ENCODE measurements at regions not wholly inside any gene's neighbourhood (a gene's known extent, or its start where the extent isn't known, plus 50 kb on each side); places are given as distances from the start of the nearest gene placed in this dataset.

DNA sequence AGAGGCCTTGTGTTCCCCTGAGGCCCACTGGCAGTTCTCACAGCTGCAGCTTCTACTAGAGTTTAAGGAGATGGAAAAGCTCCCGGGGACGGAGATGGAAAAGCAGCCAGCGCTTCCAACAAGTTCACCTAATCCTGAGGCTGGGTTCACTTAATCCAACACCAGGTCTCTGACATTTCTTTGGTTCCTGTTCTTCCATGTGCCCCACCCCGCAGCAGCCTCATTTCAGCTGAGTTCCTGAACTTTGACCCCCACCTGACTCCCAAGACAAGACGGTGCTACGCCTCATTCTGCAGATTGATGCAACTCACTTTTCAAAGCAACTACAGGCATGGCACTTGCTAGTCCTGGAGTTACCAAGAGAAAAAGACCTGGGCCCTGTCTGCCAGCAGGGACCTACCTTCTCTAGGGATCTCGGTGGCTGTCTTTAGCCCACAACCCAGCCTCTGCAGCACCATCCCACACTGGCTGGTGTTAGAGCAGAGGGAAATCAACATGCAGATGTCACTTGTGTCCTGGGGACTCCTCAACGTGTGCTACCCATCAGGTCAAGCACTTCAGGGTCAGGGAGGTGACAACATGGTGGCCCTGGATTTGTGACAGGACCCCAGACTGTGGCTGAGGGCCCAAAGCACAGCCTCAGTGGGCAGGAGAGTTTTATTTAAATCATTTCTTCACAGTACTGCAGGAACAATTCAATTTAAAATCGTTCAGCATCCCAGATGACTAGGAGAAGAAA lies 406.1 kb downstream of the VPS13C start:
- no peaks in the 10 kb centered on the region for H3K27me3 ChIP-seq (ENCODE audit: control insufficient read depth, insufficient read depth, low read length)
- H3K56ac ChIP-seq (ENCODE audit: extremely low read depth, insufficient read depth, low read length): no peak overlapping the region
- no peak overlapping the region for H3K4me2 ChIP-seq (ENCODE audit: low read depth, low read length)
- H3K4ac ChIP-seq (ENCODE audit: low read depth, low read length): no peak overlapping the region
- no peak overlapping the region for H4K5ac ChIP-seq (ENCODE audit: low read depth, low read length)
- H4K8ac ChIP-seq (ENCODE audit: low read depth in 2 of 2, low read length in 2 of 2): no peak overlapping the region
- no peak overlapping the region for H3K4me3 ChIP-seq (ENCODE audit: insufficient read depth, low read depth, low read length)
- no peak overlapping the region for H2AK5ac ChIP-seq (ENCODE audit: low read depth, low read length)
- BruUV-seq (replicated peaks): no TSS peak
- H3K79me1 ChIP-seq (ENCODE audit: low read depth in 1 of 2, low read length in 2 of 2): no peaks in the 10 kb centered on the region
- H3K18ac ChIP-seq (ENCODE audit: low read depth, low read length): no peak overlapping the region
- H3K14ac ChIP-seq (replicated peaks; ENCODE audit: low read depth, low read length): no peak overlapping the region
- H2BK120ac ChIP-seq (ENCODE audit: low read depth, low read length): no peak overlapping the region
- in situ Hi-C loops (cut with MboI; ENCODE audit: low sequenced_read_pairs): no loop called here
- no peaks in the 10 kb centered on the region for H3K4me1 ChIP-seq (ENCODE audit: control insufficient read depth, insufficient read depth, low read length)
- H3K36me3 ChIP-seq (ENCODE audit: control insufficient read depth, insufficient read depth, low read length): no peaks in the 10 kb centered on the region
- ATAC-seq (ENCODE audit: low read depth): no peak
- no peak overlapping the region for H3K27ac ChIP-seq (ENCODE audit: insufficient read depth, low read length)
- H2BK5ac ChIP-seq (ENCODE audit: low read depth, low read length, poor library complexity, severe bottlenecking): no peak overlapping the region
- no peaks in the 10 kb centered on the region for H3K9me1 ChIP-seq (ENCODE audit: insufficient read depth, low read length)
- H2AK9ac ChIP-seq (replicated peaks; ENCODE audit: low read depth, low read length, poor library complexity): no peak overlapping the region
- no peak for DNase-seq
- POLR2A ChIA-PET (ENCODE audit: unreplicated experiment): no interaction called here
- H4K20me1 ChIP-seq (ENCODE audit: insufficient read depth, low read length): no peaks in the 10 kb centered on the region
- TF ChIP-seq, protein P1, sequence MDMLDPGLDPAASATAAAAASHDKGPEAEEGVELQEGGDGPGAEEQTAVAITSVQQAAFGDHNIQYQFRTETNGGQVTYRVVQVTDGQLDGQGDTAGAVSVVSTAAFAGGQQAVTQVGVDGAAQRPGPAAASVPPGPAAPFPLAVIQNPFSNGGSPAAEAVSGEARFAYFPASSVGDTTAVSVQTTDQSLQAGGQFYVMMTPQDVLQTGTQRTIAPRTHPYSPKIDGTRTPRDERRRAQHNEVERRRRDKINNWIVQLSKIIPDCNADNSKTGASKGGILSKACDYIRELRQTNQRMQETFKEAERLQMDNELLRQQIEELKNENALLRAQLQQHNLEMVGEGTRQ (IDR thresholded peaks at IDR 0.05; ENCODE audit: low read depth, low read length): no peak
- no peak for TF ChIP-seq NFE2L2 (IDR thresholded peaks at IDR 0.05; ENCODE audit: low read depth, low read length)
- TF ChIP-seq RFX5 (IDR thresholded peaks at IDR 0.05; ENCODE audit: low read depth, low read length): no peak
- TF ChIP-seq SMC3 (IDR thresholded peaks at IDR 0.05; ENCODE audit: low read depth, low read length): no peak
- no peak for TF ChIP-seq RAD21 (IDR thresholded peaks at IDR 0.05; ENCODE audit: low read length)
- TF ChIP-seq MAZ (IDR thresholded peaks at IDR 0.05; ENCODE audit: borderline replicate concordance, low read depth, low read length): no peak
- TF ChIP-seq BHLHE40 (IDR thresholded peaks at IDR 0.05; ENCODE audit: low read depth, low read length): no peak
- TF ChIP-seq, protein P2, sequence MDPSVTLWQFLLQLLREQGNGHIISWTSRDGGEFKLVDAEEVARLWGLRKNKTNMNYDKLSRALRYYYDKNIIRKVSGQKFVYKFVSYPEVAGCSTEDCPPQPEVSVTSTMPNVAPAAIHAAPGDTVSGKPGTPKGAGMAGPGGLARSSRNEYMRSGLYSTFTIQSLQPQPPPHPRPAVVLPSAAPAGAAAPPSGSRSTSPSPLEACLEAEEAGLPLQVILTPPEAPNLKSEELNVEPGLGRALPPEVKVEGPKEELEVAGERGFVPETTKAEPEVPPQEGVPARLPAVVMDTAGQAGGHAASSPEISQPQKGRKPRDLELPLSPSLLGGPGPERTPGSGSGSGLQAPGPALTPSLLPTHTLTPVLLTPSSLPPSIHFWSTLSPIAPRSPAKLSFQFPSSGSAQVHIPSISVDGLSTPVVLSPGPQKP (IDR thresholded peaks at IDR 0.05; ENCODE audit: borderline replicate concordance, low read depth, low read length): no peak
- no peak for TF ChIP-seq RCOR1 (IDR thresholded peaks at IDR 0.05; ENCODE audit: insufficient replicate concordance, low read length)
- no peak for TF ChIP-seq MXI1 (IDR thresholded peaks at IDR 0.05; ENCODE audit: borderline replicate concordance, low read depth, low read length)
- WGBS, 2 experiments (ENCODE audit: extremely low coverage in 2 of 2, insufficient read length in 1 of 2): 69% methylated on average over 3 of the region's 9 CpGs; no CpG with 5 or more reads in 1 of the 2 experiments
- dilution Hi-C loops (cut with HindIII; ENCODE audit: low sequenced_read_pairs, unreplicated experiment): no loop called here
- no peaks in the 10 kb centered on the region for H3K9me3 ChIP-seq (ENCODE audit: control insufficient read depth, insufficient read depth, low read length)
- no peak overlapping the region for H2AFZ ChIP-seq (replicated peaks; ENCODE audit: low read length, poor library complexity)
- CTCF ChIA-PET: no interaction called here
- H3K9ac ChIP-seq (ENCODE audit: low read depth, low read length): no peak overlapping the region
- H2BK20ac ChIP-seq (ENCODE audit: low read depth, low read length): no peak overlapping the region
- intact Hi-C loops (cut with micrococcal nuclease): no loop called here
- no peak overlapping the region for H3K23ac ChIP-seq (ENCODE audit: low read depth, low read length)
- no peak overlapping the region for H4K91ac ChIP-seq (ENCODE audit: insufficient read depth, low read depth, low read length)
- no peak overlapping the region for H2BK15ac ChIP-seq (ENCODE audit: low read depth, low read length)
